A673 (cell line): ENCODE measurements at regions not wholly inside any gene's neighbourhood (a gene's known extent, or its start where the extent isn't known, plus 50 kb on each side); places are given as distances from the start of the nearest gene placed in this dataset.
A peak's percentile ranks its signal among the peaks of the same experiment; 100 is the strongest.

ENCODE experiments used
- BruUV-seq: library from RNA; stranded (reverse); fragments of 400-500 nt; replicated peaks from 2 replicates; lab custom pipeline; 2021; lab: Mats Ljungman, UMichigan
- CTCF ChIA-PET: fragments of 300-600 bp; sonication (Branson Sonifier 250); formaldehyde crosslinking; loops from one replicate; lab custom pipeline; 2022; ENCODE audit warnings: antibody characterized with exemption; lab: Charles Lee
- POLR2A ChIA-PET: fragments of 300-600 bp; sonication (Branson Sonifier 250); formaldehyde crosslinking; loops from one replicate; lab custom pipeline; 2022; ENCODE audit warnings: antibody characterized with exemption; ENCODE audit not compliant: low non-redundant PET; lab: Charles Lee
- DNase-seq: peaks from one replicate; pipeline ENCODE4 v3.0.0-alpha.2; 2015; ENCODE audit warnings: low spot score
- H3K27ac ChIP-seq: fragments of 200-600 bp; sonication (generic); 2 replicates; pipeline ENCODE4 v1.5.1; 2016; ENCODE audit warnings: mixed run types, low read depth, mild to moderate bottlenecking, mixed read lengths, antibody characterized with exemption, low read length; ENCODE audit not compliant: poor library complexity, severe bottlenecking
- H3K27me3 ChIP-seq: fragments of 200-600 bp; sonication (generic); replicated peaks from 2 replicates; pipeline ENCODE4 v1.6.1; 2017; ENCODE audit warnings: mixed run types, low read depth, mild to moderate bottlenecking, mixed read lengths, antibody characterized with exemption, low read length; ENCODE audit not compliant: insufficient read depth, poor library complexity
- H3K36me3 ChIP-seq: fragments of 200-600 bp; sonication (generic); 2 replicates; pipeline ENCODE4 v1.6.1; 2016; ENCODE audit warnings: mixed run types, mild to moderate bottlenecking, mixed read lengths, antibody characterized with exemption, low read length; ENCODE audit not compliant: insufficient read depth, poor library complexity, severe bottlenecking
- H3K4me1 ChIP-seq: fragments of 200-600 bp; sonication (generic); 2 replicates; pipeline ENCODE4 v1.6.1; 2017; ENCODE audit warnings: mixed run types, mild to moderate bottlenecking, mixed read lengths, antibody characterized with exemption, low read length; ENCODE audit not compliant: insufficient read depth, poor library complexity, severe bottlenecking
- H3K4me3 ChIP-seq: fragments of 200-600 bp; sonication (generic); 2 replicates; pipeline ENCODE4 v1.5.1; 2016; ENCODE audit warnings: low read depth, mixed run types, mild to moderate bottlenecking, mixed read lengths, low read length; ENCODE audit not compliant: poor library complexity, severe bottlenecking
- H3K9me3 ChIP-seq: fragments of 200-600 bp; sonication (generic); 2 replicates; pipeline ENCODE4 v1.6.1; 2016; ENCODE audit warnings: mixed run types, low read depth, mild to moderate bottlenecking, mixed read lengths, antibody characterized with exemption, low read length; ENCODE audit not compliant: poor library complexity, severe bottlenecking
- CTCF ChIP-seq: fragments of 300-800, 200-600 bp; sonication (generic); conservative IDR thresholded peaks from 2 replicates; pipeline ENCODE4 v1.5.1; 2017; ENCODE audit warnings: low read depth, mild to moderate bottlenecking, antibody characterized with exemption, low read length, moderate library complexity, mixed read lengths
- EZH2 ChIP-seq: fragments of 200-600 bp; sonication (generic); IDR thresholded peaks from 2 replicates; pipeline ENCODE4 v1.6.1; 2017; ENCODE audit warnings: borderline replicate concordance, low read depth, mild to moderate bottlenecking, mixed read lengths, antibody characterized with exemption, low read length; ENCODE audit not compliant: poor library complexity, severe bottlenecking
- intact Hi-C: fragments of 100-400 bp; cut with micrococcal nuclease; formaldehyde crosslinking; loops from one replicate; pipeline ENCODE4 v1.10.0; 2022; ENCODE audit not compliant: unreplicated experiment

- Histone ChIP-seq H3K9me3 (no peaks in the 10 kb centered on the region), H3K27me3 (no peaks in the 10 kb centered on the region), H3K4me3 (no peak overlapping the region), H3K4me1 (no peaks in the 10 kb centered on the region), H3K36me3 (no peaks in the 10 kb centered on the region), H3K27ac (no peak overlapping the region)
- intact Hi-C loops: no loop called here
- ChIA-PET POLR2A (no interaction called here), CTCF (no interaction called here)
- TF ChIP-seq EZH2: no peak
- TF ChIP-seq CTCF: no peak
- no peak for DNase-seq
- no TSS peak for BruUV-seq
Measured at GRCh38 chr3:31164381-31164780, 269.9 kb upstream of the GADL1 start.

- Histone ChIP-seq H3K4me1 (no peaks in the 10 kb centered on the region), H3K27me3 (no peaks in the 10 kb centered on the region), H3K27ac (no peak overlapping the region), H3K4me3 (no peak overlapping the region), H3K36me3 (no peaks in the 10 kb centered on the region), H3K9me3 (no peaks in the 10 kb centered on the region)
- no peak for TF ChIP-seq CTCF
- TF ChIP-seq EZH2: no peak
- BruUV-seq: no TSS peak
- DNase-seq: no peak
- intact Hi-C loops: no loop called here
- POLR2A ChIA-PET: no interaction called here
- CTCF ChIA-PET: no interaction called here
Measured at GRCh38 chr3:31165399-31165860, 271.0 kb upstream of the GADL1 start.

GRCh38 chr3:31166249-31166885 lies 271.9 kb upstream of the GADL1 start:
- no peak overlapping the region for H3K27ac ChIP-seq
- TF ChIP-seq CTCF (no peak), EZH2 (no peak)
- peak; percentile 7 for DNase-seq
- no peaks in the 10 kb centered on the region for H3K36me3 ChIP-seq
- POLR2A ChIA-PET: no interaction called here
- CTCF ChIA-PET: no interaction called here
- intact Hi-C loops: no loop called here
- no TSS peak for BruUV-seq
- H3K4me3 ChIP-seq: no peak overlapping the region
- no peaks in the 10 kb centered on the region for H3K9me3 ChIP-seq
- H3K27me3 ChIP-seq: no peaks in the 10 kb centered on the region
- no peaks in the 10 kb centered on the region for H3K4me1 ChIP-seq
